SU-DHL-6 (cell line): ENCODE measurements at regions not wholly inside any gene's neighbourhood (a gene's known extent, or its start where the extent isn't known, plus 50 kb on each side); places are given as distances from the start of the nearest gene placed in this dataset.

ENCODE experiments used
- CTCF ChIP-seq: fragments of 200-600 bp; sonication (generic); IDR thresholded peaks from one replicate; pipeline ENCODE4 v1.5.1; 2017; ENCODE audit warnings: antibody characterized with exemption, mild to moderate bottlenecking, low read length, moderate library complexity; ENCODE audit not compliant: insufficient read depth, poor library complexity, severe bottlenecking
- EZH2phosphoT487 ChIP-seq: fragments of 200-600 bp; sonication (generic), shearing (Covaris generic); conservative IDR thresholded peaks from 2 replicates; pipeline ENCODE4 v1.6.1; 2018; ENCODE audit warnings: mild to moderate bottlenecking, antibody characterized with exemption, low read length, moderate library complexity, mixed read lengths

GRCh38 chr4:89549907-89550306, 242.3 kb upstream of the GPRIN3 start:
- TF ChIP-seq CTCF: no peak
- no peak for TF ChIP-seq EZH2phosphoT487
